GOT3 (cell line): ENCODE measurements at regions not wholly inside any gene's neighbourhood (a gene's known extent, or its start where the extent isn't known, plus 50 kb on each side); places are given as distances from the start of the nearest gene placed in this dataset.
"Not testable (repeated sequence)": the region's sequence is repeated elsewhere in the genome, so short reads cannot be mapped to it uniquely, and the experiment has no call there.

Experiments
- DNase-seq: peaks from one replicate; lab custom pipeline; 2025; ENCODE audit warnings: mixed read lengths; lab: John Stamatoyannopoulos, UW

DNA sequence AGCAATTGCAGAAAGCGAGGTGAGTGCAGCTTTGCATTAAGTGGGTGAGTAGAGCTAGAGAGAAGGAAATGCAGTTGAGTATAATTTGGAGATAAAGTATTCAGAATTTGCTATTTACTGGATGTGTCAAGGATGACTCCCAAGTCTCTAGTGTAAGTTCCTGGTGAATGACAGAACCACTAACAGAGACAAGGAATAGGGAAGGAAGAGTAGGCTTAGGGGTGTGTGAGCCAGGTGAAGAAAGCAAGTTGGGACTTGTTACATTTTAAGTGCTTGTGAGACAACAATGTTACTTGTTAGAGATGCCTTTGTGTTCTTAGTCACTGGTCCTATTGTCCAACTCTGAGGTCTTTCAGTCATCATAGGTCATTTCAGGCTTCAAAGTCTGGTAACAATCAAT, 70.8 kb downstream of the TBC1D26 start:
- not testable (repeated sequence) for DNase-seq

DNA sequence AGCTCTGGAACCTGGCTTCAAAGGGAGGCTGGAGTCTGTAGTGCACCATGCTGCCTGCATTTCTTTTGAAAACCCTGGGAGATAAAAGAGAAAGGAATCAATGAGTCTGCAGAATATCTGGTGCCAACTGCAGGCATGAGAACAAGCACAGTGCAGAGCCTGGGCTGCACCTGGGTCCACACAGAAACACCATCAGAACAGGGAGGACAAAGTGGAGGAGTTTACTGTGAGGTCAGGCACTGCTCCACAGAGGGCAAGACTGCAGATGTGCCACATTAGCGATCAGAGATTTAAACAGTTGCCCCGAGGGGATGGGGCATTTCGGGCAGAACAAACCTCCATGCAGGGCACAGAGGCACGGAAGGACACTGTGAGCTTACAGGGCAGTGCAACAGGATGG, 74.7 kb downstream of the TBC1D26 start:
- DNase-seq, result not testable (repeated sequence)

DNA sequence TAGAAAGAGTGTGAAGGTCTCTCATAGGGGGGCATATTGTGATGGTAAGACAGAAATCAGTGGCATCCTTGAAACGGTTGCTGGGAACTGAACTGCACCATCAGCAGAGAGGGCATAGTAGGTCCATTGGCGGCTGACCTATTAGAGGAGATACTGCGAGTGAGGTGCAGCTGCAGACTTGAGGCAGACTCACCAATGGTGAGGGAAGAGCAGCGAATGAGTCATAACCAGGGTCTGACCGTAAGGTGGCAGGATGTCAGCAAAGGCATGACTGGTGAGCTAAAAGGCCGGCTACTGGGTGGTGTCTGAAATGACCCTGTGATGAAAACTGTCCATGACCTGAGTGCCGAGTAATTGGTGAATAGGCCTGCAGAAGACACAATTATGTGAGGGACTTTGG, 81.3 kb downstream of the TBC1D26 start:
- DNase-seq, result not testable (repeated sequence)

DNA sequence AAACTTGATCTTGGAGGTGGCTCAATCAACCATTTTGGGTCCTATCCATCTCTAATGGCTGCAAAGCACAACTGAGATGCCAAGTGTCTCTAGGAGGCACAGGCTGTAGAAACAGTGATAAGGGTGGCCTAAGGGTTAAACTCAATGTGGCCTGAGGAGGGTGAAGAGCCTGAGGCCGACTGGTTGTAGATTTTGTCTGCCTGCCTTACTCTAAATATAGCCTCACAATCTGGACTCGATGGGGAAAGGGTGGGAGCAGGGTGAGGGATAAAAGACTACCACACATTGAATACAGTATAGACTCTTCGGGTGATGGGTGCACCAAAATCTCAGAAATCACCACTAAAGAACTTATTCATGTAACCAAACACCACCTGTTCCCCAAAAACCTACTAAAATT, 81.9 kb downstream of the TBC1D26 start:
- not testable (repeated sequence) for DNase-seq

DNA sequence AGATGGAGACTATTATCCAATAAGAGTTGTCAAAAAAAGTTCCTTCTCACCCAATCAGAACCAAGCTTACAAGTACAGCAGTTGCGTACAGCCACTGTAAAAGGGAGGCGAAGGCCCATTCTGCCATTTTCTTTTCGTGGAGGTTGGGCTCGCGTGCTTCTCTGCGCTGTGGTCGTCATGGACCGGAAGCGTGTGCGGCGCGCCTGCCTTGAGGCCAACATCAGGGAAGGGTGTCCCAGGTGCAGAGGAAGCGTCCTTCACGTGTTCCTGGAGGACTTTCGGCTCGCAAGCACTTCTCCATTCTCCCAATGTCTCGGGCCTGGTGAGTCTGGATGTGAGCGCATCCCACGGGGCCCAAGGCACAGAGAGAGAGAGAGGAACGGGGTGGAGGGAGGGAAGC, 85.8 kb downstream of the TBC1D26 start:
- DNase-seq, result not testable (repeated sequence)

DNA sequence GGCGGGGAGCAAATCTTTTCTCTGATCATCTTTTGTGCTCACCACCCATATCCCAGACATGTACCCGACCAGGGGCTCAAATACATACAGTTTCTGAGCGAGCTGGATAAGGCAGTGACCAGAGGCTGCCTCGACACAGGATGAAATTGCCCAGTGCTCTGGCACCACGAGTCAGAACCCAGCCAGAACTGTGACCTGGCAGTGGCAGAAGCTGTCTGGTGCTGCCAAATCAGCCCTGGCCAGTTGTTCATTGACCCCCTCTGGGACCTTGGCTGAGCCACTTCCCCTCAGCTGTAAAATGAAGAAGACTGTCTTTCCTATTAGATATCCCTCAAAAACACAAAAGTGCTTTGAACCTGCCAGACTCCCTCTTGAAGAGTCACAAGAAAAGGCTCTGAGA, 90.2 kb downstream of the TBC1D26 start:
- not testable (repeated sequence) for DNase-seq

DNA sequence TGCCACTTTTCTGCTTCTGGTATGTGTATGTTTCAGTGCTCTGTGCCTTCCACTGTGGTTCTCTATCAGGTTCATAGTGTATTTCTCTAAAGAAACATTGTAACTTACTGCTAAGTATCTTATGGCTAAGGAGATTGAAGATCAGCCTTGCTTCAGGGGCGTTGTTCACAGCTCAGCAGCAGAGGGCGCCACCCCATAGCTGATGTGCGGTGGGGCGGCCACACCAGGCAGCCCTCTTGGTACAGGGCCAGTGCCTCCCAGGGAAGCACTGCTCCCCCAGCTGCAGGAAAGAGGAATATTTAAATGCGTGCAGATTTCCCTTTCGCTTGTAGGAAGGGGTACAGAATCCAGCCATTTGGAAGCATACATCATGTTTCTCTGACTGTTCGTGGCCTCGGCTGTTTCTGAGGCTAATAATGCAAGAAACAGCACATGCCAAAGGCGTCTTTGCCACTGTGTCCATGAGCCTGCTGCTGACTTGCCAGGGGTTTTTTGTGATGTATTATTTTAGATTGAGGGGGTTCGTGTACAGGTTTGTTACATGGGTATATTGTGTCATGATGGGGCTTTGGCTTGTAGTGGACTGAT, 96.7 kb downstream of the TBC1D26 start:
- DNase-seq, result peak; percentile 39

DNA sequence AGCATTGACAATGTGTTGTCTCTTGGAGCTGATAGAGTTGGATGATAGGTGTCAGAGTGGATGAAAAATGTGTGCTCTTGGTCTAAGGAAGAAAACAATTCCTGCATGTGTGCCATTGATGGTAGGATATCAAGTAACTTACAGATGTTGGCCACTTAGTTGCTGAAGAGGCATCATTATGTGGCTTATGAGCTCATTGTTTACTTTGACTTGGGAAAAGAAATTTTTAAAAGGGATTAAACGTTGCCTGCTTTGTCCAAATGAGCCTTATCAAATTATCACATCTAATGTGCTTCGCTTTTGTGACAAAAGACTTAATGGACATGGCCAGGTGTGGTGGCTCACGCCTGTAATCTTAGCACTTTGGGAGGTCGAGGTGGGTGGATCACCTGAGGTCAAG, 98.1 kb downstream of the TBC1D26 start:
- DNase-seq, result not testable (repeated sequence)

DNA sequence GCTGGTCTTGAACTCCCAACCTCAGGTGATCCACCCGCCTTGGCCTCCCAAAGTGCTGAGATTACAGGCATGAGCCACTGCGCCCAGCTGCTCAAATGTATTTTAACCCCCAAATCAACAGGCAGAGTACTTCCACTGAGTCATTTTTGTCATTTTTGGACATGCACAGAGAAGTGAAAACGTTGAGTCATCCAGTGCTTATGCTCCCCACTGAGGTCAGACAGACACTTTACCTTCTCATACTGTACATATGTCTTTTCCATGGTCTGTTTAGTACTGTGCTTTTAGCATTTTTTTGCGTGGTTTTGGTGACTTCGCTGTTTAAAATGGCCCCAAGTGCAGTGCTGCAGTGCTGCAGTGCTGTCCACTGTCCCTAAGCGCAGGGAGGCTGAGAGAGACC, 99.1 kb downstream of the TBC1D26 start:
- DNase-seq, result not testable (repeated sequence)

DNA sequence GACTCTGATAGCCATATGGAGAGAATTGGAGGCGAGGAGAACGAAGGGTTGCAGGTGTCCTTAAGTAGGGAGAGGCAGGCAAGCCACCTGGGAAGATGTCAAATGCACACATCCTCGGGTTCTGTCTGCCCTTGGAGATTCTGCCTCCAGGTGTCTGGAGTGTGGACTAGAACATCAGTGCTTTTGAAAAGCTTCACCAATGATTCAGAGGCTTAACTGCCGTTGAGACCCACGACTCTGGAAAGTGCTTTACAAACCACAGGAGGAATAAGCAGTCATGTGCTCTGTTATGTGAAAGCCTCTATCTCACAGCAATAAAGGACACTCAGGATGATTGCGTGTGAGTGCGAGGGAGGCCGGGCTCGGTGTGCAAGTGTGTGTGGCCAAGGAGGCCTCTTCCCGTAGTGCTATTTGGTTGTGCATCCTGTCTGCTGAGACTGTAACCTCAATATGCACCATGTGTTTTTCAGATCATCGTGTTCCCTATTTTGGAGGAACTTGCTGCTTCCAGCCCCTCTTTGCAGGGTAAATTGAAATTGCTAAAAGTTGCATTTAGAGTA, 100.9 kb downstream of the TBC1D26 start:
- DNase-seq, result not testable (repeated sequence)

DNA sequence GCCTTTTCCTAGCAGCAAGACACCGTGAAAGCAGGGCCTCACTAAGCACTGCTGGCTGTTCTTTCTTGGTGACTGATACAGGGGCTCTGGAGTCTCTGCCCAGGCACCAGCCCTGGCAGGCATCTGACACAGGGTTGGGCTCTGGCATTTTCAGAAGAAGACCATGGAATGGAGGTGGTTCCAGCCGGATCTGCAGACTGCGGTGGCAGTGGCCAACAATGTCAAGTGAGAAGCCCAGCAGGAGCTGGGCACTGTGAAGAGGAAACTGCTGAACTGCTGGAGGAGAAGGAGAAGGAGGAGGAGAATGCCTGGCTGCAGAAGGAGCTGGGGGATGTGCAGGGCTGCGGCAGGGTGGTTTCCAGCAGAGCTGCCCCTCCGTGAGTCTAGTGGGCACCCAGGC, 101.8 kb downstream of the TBC1D26 start:
- DNase-seq, result not testable (repeated sequence)

DNA sequence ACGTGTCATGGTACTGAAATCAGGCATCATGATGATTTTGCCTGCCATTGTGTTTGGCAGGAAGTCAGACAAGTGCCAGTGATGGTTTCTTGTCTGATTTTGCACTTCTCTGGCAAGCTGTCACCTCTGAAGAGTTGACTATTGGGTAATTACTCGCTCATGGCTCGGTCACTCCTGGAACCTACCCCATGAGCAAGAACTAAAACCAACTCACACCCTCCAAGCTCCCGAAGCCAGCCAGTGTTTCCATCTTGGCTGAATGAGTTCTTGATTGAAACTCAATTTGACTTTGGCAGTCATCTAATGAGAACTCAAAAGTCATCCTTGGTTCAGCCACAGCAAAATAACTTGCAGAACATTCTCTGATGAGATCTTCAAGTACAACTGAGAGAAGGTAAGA, 103.4 kb downstream of the TBC1D26 start:
- DNase-seq, result not testable (repeated sequence)

DNA sequence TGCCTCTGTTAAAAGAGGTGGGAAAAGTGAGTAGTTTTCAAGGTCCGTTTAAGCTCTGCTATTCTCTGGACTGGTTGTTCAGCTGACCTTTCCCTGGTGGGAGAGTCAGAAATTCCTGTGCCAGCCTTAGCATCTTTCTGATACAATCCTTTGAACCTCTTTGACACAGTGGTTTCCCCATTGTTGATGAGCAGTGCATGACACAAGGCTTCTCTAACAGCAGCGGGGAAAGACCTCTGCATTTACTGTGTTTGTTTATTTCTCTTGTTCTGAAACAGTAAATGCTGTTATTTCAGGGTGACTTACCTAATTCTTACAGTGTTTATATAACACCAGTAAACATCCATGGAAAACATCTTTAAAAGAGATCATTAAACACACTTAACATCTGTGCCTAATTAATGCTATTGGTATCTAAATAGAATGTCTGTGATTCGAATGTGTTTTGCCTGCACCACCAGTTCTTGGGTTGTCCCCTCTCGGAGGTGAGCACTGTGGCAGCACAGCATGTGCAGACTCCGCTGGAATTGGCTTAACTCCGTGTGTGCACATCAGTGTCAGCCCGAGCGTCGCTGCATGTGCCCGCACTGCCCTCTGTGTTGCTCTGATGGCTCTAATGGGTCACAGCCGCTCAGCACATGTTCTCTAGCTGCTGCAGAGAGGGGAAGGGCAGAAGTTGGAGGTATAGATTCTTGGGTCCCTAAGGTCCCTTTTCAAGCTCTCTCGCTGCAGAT, 104.3 kb downstream of the TBC1D26 start:
- DNase-seq, result not testable (repeated sequence)

DNA sequence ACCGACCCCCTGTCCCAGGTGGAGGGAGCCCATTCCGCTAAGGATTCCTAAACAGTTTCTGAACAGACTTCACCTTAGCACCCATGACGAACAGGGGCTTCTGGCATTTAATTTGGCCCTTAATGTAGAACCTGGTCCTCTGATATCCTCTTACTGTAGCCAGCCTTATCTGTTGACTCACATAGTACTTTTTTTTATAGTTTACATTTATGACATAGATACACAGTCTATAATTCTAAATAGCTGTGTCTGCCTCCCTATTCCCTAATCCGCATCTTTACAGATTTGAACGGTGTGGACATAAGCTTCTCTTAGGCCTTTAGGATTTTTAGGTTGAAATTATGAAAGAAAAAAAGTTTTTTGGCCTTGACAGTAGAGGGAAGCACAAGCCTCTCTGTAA, 104.9 kb downstream of the TBC1D26 start:
- DNase-seq, result not testable (repeated sequence)

DNA sequence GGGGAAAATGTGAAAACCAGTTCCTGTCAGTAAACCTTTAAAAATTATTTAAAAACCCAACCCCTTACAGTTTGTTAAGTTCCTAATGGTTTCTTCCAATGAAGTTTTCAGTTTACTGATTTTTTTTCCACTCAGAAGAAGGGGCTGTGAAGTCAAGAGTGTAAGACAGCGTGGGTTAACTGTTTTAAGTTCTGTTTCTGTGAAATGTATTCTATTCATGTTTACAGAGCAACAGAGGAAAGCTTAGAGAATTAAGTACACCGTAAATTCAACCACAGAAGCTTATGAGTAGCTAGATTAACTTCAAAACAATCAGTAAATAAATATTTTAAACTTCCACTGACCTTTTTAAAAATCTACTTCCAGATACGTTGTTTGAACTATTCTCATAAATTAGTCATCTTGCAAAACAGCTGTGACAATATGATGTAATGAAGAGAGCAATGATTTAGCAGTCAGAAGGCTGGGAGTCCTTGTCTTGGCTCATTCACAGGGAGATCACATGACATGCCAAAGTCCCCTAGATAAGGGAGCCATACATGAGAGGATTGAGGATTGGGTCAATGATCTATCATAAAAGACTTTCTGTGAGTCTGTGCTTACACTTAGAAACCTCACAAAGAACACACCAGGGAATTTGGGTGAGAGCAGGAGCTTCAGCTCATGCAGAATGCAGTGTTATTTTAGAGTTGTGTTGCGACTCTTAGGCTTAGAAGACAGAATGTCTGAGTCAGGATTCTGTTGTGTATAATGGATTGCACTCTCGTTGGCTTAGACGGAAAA, 97.3 kb upstream of the ADORA2B start:
- DNase-seq, result not testable (repeated sequence)

DNA sequence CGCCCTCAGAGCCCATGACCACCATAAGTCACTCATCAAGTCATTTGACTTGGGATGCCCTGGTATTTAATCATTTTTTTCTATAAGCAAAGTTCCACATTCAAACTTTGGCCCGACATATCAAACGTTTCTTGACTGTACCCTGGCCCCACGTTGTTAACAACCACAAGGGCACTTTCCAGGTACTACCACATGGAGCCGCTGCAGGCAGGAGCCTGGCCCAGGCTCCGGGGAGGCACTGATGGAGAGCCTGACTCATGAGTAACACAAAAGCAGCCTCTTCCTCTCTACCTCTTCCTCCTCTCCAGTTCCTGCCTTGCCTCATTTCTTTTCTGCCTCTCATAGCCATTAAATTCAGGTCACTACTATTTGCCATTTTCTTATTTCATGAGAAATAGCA, 95.9 kb upstream of the ADORA2B start:
- not testable (repeated sequence) for DNase-seq

DNA sequence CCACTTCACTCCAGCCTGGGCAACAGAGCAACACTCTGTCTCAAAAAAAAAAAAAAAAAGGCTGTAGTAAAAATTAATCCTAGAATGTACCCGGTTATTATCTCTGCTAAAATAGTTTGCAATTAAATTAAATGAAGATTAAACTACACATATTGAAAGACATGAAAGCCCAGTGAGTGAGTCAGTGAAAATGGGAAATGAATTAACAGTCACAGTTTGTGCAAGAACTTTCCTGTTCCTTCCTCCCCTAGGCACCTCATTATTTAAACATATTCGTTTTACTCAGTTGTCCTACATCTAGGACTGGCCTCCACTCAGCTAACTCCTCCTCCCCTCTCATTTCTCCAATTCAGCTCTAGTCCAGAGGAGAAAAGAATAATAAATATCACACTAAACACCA, 94.9 kb upstream of the ADORA2B start:
- DNase-seq, result not testable (repeated sequence)

DNA sequence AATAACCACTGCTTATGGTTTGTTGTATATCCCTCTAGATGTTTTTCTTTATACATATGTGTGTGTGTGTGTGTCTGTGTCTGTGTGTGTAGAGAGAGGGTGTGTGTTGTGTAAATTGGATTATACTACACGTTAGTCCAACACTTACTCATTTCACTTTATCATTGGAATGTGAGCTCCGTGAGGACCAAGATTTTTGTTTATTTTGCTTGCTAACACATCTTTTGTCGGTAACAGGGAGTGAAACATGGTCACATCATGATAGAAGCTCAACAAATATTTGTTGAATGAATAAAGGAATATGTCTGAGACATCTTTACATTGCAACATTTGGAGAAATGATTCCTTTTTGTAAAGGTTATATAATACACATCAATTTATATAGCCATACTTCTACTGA, 94.2 kb upstream of the ADORA2B start:
- not testable (repeated sequence) for DNase-seq

DNA sequence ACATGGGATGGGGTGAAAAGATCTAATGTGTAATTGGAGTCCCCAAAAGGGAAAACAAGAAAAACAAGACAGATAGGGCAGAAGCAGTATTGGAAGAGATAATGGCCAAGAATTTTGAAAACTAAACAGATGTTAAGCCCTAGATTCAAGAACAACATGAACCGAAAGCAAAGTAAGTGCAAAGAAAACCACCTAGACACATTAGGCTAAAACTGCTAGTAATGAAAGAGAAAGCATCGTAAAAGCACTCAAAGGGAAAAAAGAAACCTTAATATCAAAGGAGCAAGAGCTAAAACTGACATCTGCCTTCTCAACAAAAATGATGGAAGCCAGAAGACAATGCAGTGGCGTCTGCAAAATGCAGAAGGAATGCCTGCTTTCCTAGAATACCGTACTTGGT, 92.1 kb upstream of the ADORA2B start:
- not testable (repeated sequence) for DNase-seq

DNA sequence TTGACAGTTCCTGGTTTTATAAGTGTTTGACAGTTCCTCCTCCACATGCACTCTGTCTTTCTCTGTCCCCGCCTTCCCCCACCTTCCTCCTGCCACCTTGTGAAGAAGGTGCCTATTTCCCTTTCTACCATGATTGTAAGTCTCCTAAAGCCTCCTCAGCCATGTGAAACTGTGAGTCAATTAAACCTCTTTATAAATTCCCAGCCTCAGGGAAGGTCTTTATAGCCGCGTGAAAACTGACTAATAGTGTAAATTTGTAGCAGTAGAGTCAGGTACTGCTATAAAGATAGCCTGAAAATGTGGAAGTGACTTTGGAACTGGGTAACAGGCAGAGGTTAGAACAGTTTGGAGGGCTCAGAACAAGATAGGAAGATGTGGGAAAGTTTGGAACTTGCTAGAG, 88.7 kb upstream of the ADORA2B start:
- not testable (repeated sequence) for DNase-seq

DNA sequence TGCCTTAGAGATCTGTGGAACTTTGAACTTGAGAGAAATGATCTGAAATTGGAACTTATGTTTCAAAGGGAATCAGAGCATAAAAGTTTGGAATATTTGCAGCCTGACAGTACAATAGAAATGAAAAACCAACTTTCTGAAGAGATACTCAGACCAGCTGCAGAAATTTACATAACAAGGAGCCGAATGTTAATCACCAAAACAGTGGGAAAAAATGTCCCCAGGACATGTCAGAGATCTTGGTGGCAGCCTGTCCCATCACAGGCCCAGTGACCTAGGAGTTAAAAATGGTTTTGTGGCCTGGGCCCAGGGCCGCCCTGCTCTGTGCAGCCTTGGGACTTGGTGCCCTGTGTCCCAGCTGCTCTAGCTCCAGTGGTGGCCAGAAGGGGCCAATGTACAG, 88.2 kb upstream of the ADORA2B start:
- not testable (repeated sequence) for DNase-seq

DNA sequence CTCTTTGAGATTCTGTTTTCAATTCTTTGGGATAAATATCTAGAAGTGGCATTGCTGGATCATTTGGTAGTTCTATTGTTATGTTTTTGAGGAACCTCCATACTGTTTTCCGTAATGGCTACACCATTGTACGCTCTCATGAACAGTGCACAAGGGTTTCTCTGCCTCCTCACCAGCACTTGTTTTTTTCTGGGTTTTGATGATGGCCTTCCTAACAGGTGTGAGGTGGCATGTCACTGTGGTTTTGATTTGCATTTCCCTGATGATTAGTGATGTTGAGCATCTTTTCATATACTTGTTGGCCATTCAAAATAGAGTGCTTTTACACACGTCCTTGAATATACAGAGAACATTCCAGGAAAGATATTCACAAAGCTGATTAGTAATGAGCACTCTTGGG, 86.8 kb upstream of the ADORA2B start:
- not testable (repeated sequence) for DNase-seq

DNA sequence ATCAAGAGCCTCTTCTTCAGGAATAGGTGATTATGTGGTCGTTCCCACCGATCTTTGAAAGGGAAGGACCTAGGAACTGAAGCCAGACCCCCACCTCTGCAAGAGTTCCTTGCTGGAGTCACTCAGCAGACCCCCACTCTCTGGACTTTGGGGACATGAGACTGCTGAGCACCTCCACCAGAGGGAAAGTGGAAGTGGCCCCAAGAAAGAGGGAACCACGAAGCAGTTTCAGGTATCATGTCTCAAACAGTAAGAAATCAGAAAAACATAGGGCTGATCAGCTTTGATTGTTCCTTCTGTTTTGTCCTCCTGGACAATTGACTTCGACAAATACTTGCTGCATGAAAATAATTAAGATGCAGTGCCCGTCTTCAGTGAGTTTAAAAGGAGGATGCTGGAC, 84.2 kb upstream of the ADORA2B start:
- not testable (repeated sequence) for DNase-seq
